Hematopoietic multipotent progenitor cell treated with erythropoietin and hydrocortisone succinate and interleukin-3 and kit ligand, for 6 days (in vitro differentiated cells): ENCODE measurements at regions not wholly inside any gene's neighbourhood (a gene's known extent, or its start where the extent isn't known, plus 50 kb on each side); places are given as distances from the start of the nearest gene placed in this dataset.
A peak's percentile ranks its signal among the peaks of the same experiment; 100 is the strongest.

ENCODE experiments used
- DNase-seq: peaks from one replicate; pipeline ENCODE4 v3.0.0-alpha.2; 2015

DNA sequence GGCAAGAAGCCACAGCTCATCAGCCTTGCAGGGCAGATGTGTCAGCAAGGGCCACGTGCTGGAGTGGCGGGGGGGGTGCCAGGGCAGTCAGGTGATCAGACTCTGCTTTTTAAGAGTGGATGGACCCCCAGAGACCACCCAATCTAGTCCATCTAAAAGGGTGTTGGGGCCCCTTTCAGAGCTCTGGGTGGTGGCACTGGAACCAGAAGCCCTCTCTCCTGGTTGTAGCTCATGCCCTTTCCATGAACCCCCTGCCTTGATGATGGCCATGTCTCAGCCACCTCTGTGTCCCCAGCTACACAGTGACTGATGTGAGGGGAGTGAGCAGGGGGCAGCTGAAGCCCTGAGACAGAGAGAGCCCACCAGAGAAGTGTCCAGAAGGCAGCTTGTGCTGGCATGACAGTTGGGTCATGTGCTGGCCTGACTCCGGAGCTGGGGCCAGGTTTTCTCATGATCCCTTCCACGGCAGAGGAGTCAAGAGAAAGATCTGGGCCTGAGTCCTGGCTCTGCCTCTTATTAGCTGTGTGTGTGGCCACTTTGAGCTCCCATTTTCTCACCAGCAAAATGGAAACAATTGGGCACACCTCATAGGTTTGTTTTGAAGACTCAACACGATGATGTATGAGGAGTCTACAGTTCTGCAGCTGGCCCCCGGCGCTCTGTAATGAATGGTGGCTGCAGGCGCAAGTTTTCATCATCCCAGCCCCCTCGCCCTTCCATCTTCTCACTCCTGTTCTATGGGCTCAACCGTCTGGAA lies 195.7 kb downstream of the ZFP36L2 start:
- no peak for DNase-seq

DNA sequence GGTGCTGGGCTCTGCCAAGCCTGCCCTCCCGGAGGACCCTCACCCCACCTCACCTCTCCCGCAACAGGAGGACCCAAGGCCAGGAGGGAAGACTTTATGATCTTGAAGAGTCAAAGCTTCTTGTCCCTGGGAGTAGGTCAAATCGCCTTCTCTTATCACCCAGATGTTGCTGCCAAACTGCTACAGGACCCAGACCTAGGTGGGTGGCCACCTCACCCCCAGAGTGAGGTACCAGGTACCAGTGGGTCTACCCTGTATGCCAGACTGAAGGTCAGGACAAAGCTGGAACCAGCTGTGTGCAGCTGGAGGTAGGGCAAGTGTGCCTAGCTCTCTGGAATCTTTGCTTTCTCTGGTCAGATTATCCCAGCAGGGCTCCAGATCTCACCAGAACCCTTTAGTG lies 197.2 kb downstream of the ZFP36L2 start:
- DNase-seq, result no peak

DNA sequence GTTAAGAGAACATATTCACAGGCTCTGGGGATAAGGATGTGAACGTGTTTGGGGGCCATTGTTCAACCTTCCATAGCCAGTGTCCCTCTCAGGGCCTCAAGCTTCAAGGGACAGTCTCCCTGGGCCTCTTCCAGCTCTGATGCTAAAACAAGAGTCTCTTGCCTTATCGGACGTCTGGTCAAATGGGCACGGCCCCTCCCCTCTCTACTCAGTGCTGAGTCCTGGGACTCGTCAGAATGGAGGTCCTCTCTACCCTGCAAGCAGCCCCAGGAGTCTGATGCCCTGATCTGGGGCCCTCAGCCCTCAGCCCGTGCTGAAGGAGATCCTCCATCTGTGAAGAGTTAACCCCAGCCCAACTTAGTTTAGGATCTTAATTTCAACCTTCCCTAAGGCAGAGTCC lies 198.2 kb downstream of the ZFP36L2 start:
- no peak for DNase-seq

DNA sequence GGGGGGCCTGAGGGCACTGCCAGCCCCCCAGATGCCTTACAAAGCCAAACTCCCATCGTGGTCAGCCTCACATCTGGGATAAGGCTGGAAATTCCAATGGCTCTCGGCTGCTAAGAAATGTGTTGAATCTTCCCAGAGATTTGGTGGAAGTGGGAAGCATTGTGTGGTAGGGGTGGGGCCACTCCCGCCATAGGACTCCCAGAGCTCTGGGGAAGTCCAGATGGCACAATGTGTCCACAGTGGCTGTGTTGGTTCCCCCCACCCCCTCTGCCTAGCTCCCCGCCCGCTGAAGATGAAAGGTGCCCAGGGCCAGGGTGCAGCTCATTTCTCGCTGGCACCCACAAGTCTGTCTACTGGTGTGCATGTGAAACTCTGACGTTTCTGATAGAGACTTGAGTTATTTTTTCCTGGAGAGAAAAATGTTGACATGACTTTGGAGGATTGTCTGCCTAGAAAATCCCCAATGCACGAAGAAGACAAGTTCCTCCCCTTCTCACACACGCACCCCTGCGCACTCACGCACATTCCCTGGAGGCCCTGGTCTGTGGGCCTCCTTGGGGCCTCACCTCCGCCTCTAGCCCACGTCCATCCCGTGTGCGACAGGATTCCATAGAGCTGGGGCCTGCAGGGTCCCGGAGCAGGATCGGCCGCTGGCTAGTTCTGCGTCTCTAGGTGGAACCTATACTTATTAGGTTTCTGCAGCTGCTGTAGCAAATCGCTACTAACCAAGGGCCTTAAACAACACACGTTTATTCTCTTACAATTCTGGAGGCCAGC lies 199.1 kb downstream of the ZFP36L2 start:
- no peak for DNase-seq

DNA sequence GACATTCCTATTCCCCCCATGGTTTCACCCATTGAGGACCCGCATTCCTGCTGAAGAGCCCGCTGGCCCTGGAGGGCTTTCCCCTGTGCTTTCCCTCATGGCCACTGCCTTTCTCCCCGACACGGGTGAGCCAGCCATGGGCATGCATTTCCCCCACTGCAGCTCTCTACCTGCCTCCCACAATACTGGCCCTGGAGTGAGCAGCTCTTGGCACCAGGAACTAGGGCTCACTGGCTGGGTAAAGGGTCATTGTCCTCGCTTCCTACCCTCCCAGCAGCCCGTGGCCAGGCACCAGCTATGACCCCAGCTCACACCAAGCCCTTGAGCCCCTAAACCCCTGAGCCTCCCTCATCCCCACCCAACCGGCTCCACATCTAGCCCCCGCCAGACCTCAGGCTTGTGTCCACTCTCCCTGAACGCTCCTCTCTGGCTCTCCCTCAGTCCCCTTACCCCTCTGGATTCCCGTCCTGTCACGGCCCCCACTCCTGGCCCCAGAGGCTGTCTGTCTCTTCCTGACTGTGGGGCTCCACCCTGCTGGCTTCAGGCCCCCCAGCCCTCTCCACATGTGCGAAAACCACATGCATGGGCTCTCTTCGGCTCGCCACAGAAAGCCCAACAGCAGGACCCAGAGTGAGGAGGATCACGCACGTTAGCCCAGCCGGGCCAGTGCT lies 199.8 kb downstream of the ZFP36L2 start:
- no peak for DNase-seq

DNA sequence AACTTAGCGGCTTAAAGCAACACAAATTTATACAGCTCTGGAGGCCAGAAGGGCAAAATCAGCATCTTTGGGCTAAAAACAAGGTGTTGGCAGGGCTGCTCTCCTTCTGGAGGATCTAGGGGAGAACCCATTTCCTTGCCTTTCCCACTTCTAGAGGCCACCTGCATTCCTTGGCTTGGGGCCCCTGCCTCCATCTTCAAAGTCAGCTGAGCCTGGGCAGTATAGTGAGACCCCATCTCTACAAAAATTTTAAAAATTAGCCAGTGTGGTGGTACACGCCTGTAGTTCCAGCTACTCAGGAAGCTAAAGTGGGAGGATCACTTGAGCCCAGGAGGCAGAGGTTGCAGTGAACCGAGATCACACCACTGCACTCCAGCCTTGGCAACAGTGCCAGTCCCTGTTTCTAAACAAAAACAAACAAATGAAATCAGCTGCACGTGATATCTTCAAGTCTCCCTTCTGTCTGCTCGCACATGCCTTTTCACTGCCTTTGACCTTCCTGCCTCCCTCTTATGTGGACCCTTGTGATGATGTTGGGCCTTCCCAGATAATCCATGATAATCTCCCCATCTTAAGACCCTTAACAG lies 200.6 kb downstream of the ZFP36L2 start:
- DNase-seq, result no peak

DNA sequence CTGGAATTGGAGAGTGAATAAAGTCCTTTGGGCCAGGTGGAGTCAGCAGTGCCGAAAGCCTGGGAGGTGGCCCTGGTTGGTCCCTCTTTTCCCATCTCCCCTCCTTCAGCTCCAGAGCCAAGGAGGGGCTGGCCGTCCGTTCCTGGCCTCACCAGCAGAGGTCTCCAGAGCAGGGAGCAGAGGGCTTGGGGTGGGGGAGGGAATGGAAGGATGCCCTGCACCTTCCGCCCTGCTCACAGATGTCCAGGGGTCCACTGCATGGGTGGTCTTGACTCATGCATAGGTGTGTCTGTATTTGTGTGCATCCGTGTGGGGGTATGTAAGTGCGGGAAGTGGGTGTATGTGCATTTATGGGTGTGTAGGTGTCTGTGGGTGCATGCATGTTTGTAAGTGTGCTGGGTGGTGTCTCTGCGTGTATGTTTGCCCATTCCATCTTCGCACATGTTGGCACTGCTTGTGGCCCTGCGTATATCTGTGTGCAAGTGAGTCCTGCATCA lies 201.8 kb downstream of the ZFP36L2 start:
- peak; percentile 77 for DNase-seq

DNA sequence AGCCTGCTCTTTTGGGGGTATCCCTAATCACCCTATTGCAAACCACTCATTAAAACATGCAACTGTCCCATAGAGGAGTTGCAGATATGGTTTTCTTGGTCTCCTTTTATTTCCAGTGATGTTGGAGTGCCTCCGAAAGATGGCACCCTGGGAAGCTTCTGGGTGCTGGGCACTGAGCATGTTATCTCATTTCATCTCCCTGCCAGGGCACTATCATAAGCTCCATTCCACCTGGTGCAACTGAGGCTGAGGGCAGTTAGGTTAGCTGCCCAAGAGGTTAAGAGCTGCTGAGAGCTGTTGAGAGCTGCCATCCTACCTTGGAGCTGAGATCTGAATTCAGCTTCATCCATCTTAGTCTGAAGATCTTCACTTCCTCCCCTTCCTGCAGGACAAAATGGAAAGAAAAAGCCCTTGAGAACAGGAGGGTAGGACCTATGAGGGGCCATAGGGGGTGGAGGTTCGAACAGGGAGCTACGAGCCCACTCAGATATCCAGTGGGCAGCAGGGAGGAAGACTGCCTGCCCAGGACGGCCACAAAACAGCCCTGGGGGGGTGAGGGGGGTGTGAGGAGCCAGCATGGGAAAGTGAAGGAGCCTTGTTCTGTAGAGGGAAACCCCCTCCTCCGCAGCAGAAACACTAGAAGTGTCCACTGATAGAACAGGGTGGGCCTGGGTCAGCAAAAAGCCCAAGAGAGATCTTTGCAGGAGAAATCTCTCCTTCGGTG lies 202.5 kb downstream of the ZFP36L2 start:
- no peak for DNase-seq

DNA sequence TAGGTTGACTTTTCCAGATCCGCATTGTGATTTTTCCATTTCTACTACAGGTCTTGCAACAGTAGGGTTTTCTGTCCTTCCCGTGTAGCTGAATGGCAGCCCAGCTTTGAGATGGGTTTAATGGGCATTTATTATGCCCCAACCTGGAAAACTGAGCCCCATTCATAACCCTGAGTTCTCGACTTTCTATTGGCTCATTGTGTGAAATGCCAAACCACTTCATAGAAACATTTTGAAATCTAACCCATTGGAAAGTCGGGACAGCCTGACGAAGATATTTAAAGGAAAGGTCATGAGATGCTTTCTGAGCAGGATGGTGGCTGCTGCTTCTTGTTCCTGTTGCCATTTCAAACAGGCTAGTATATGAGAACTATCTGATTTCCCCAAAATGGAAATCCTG lies 203.5 kb downstream of the ZFP36L2 start:
- DNase-seq, result no peak

DNA sequence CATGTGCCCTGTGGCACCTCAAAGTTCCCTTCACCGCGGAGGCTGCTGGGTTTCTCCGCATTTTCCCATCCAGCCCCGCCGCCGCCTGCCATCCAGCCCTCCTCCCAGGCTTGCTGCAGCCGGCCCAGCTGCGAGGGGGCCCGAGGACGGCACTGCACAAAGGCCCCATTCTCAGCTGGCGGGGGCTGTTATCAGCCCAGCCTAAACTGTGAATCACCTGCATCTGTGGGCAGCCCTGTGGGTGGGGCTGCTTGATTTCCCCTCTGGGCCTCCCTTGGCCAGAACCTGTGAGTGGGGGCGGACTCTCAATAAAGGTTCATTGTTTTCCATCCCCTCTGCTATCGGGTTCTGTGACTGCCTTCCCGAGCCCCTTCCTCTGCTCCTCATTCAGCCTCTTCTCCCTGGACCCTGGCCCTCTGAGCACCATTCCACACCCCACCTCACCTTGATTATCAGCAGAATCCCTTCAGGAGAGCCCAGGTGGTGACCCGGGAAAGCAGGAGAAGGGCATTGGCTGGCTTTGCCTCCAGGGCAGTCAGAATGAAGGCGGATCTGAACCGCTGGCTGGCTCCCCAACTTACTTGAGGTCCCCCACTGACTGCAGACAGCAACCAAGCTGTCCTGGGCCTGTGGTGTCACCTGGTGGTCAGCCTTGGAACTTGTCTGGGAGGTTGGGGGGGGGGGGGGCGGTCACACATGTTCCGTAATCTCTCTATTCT lies 204.5 kb downstream of the ZFP36L2 start:
- DNase-seq, result peak; percentile 58

DNA sequence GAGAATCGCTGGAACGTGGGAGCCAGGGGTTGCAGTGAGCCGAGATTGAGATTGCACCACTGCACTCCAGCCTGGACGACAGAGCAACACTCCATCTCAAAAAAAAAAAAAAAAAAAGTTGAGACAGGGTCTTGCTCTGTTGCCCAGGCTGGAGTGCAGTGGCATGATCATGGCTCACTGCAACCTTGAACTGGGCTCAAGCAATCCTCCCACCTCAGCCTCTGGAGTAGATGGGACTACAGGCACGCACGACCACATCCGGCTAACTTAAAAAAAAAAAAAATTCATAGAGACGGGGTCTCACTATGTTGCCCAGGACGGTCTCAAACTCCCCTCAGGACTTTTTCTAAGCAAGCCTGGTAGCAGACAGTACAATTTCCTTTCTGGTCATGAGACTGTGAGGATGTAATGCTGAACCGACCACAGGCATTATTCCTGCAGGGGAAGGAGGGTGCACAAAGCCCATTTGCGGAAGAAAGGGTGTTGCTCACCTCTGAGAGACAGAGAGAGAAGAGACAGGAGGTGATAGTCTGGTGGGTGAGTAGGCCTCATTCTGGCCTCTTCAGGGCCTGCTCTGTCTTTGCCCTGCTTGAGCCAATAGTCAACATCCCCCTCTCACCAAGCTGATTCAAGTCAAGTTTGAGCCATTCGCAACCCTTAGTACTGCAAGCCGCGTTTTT lies 205.3 kb downstream of the ZFP36L2 start:
- no peak for DNase-seq

DNA sequence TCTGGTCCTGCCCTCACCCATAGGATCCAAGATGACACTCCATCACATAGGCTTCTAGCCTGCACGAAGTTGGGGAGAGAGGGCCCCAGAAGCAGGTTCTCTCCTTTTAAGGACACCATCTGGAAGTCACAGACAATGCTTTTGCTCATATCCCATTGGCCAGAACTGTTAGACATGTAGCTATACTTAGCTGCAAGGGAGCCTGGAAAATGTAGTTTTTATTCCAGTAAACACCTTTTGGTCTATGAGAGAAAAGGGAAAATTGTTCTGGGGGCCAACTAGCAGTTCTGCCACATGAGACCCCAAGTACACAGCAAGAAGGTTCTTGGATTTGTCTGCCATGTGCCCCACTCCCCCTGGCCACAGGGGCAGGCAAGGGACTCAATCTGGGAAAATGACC lies 206.1 kb downstream of the ZFP36L2 start:
- DNase-seq, result no peak

DNA sequence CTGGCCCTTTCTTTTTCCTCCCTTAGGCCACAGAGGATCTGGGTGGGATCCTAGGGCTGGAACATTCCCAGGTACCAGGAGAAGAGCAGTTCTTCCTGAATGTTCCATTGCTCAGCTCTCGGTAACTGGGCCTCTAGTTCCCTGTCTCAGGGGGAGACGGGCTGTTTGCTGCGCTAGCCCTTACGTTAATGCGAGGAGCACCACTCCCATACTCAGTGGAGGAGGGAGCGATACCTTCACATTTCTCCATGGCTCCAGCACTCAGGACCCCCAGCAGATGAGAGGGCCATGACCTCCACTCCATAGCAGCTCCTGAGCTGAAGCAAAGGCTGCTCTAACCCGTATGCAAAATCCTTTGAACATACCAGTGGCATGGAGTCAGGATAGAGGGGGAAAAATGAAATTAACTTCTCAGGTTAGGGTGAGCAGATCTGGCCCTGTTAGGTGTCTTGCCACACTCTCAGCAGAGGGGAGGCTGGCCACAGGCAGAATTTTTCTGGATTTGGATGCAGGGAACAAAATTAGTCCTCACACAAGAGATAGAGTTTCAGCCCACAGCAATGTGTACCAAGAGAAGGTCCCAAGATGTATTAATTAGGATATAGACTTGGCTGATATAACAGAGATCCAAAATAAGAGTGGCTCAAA lies 206.7 kb downstream of the ZFP36L2 start:
- no peak for DNase-seq

DNA sequence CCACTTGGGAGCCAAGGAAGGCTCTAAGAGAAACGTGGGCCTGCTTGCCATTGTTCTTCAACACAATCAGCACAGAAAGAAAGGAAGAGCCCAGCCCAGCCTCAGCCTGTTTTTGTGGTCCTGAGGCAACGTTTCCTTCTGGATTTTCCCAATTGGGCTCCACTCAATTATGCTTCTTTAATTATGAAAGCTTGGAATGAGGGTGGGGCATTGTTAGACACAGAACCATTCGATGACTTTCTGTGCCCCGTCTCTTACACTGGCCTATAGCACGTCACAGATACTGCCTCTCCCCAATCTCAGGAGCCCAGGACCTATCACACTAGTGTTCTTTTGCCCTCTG lies 207.4 kb downstream of the ZFP36L2 start:
- no peak for DNase-seq

DNA sequence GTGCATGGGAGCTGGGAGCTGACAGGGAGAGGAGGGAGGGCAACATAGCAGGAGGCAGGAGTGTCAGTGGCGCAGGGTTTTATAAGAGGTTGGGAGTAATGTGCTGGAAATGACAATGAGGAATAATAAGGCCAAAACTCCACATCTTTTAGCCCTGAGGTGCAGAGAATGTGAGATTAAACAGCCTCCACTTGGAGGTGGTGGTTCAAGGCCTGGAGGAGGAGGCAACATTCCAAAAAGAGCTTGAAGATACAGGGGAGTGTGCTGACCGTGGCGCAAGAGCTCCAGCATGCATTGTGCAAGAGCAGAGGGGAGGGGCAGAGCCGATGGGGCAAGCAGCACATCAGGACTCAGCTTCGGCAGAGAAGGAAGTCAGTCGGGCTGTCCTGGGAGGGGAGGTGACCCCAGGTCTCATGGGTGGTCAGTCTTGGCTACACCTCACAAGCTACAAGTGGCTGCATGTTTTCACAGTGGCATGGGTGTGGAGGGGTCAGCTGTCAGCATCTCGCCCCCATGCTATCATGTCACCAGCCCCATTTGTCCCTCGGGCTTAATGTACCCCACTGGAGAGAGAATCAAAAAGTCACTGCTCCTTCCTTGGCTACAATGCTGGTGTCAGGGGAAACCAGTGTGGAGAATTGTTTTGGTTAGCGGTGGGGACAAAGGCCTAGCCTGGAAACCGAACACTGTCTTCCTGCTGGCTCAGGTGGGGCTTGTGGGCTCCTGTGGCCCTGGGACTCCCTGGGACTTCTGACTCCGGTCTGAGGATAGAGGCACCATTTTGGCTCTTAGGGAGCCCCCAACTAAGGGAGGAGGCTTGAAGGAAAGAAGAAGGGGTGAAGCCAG lies 208.0 kb downstream of the ZFP36L2 start:
- DNase-seq, result peak; percentile 68

DNA sequence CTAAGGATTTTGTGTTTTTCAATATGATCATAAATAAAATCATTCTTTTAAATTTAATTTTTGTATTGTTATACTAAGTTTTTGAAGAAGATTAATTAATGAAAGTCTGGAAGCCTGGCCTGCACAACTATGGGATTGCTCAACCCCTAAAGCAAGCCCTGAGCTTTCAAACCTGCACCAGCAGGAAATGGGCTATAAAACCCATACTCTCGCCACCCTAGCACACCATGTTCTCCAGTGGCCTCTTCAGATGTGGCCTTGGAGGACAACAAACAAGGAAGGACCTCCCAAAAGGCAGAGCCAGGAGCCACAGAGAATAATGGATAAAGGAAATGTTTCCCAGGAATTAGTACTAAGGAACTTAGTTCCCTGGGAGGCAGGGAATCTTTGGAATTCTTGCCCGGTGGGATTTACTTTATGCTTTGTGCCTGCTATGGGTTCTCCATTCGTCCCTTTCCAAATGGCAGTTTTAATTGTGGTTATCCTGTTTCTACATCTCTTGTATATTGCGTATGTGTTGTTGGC lies 212.5 kb downstream of the ZFP36L2 start:
- DNase-seq, result peak; percentile 50

DNA sequence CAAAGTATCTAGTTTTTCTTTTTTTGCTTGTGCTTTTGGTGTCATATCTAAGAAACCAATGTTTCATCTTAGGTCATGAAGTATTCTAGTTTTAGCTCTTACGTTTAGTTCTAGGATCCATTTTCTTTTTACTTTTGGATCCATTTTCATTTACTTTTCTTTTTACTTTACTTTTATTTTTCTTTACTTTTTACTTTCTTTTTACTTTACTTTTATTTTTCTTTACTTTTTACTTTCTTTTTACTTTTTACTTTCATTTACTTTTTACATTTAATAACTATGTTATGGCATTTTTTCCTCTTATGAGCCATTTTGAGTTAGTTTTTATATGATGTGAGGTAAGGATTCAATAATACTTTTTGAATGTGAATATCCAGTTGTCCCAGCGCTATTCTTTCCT lies 213.4 kb downstream of the ZFP36L2 start:
- no peak for DNase-seq

DNA sequence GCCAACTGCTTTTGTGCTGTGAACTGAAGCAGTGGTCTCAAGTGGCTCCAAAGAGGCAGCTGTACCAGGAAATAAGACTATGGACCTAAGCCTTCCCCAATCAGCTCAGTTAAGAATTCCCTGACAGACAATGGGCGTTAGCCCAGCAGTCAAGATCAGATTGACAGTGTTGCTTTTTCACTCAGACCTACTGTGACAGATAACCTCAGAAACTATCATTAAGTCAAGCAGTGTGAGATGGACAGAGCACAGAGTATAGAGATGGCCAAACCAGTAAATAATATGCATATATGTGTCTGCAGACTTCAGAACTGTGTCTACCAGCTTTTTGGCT lies 215.3 kb downstream of the ZFP36L2 start:
- DNase-seq, result peak; percentile 70

DNA sequence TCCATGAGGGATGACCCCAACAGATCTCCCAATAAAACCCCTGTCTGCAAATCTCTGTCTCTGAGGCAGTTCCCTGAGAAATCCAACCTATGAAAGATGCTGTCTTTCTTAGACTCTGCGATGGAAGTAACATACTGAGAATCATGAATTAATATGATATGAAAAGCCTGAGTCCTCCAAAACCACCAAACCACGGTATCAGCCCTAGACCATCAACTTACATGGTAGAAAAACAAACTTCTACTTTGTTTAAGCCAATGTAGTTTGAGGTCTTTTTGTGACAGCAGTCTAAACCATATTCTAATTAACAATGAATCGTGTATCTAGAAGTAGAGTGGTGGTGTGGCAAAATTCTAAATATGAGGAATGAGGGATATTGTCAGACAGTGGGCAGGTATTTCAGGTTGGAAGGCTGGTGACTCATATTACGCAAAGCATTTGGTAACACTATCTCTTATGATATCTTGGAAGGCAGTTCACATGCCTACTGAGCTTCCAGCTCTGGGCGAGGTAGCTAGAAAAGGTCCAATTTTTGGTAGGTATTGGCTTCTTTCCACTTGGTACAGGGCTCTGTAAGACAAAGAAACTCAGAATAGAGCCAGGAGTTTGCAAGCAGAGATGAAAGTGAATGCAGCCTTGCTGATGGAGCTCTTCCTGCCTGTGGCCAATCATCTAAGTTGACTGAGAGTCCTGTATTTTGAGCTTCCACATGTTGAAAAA lies 215.8 kb downstream of the ZFP36L2 start:
- DNase-seq, result peak; percentile 49
